Gastroesophageal sphincter (tissue), 4 donors: ENCODE measurements at regions not wholly inside any gene's neighbourhood (a gene's known extent, or its start where the extent isn't known, plus 50 kb on each side); places are given as distances from the start of the nearest gene placed in this dataset.

Source experiments
- ATAC-seq: fragments of 150-250 bp; one replicate; pipeline ENCODE4 v1.9.1; 2016; ENCODE audit warnings: mild to moderate bottlenecking, moderate library complexity
- H3K27ac ChIP-seq, 4 donors: fragments of 200-600 bp; sonication (generic) in 3 of 4; 1 replicate in 3 of 4; 2 replicates in 1 of 4; pipeline ENCODE4 v1.5.1; 2016 to 2019
- H3K27me3 ChIP-seq: fragments of 200-600 bp; sonication (generic); one replicate; pipeline ENCODE4 v1.5.1; 2019
- H3K36me3 ChIP-seq, 2 donors: fragments of 200-600 bp; sonication (generic); one replicate each; pipeline ENCODE4 v1.5.1; 2019; ENCODE audit warnings: control low read depth in 1 of 2
- H3K4me1 ChIP-seq, 3 donors: fragments of 200-600 bp; sonication (generic); 1 replicate in 2 of 3; 2 replicates in 1 of 3; pipeline ENCODE4 v1.5.1; 2016 to 2019; ENCODE audit warnings: control low read depth in 2 of 3
- H3K4me3 ChIP-seq, 2 donors: fragments of 200-600 bp; sonication (generic); one replicate each; pipeline ENCODE4 v1.5.1; 2019; ENCODE audit warnings: mild to moderate bottlenecking in 1 of 2, moderate library complexity in 1 of 2
- H3K9me3 ChIP-seq, 3 donors: fragments of 200-600 bp; sonication (generic); one replicate each; pipeline ENCODE4 v1.5.1; 2017 to 2019; ENCODE audit warnings: control low read depth in 2 of 3
- EP300 ChIP-seq: sonication (generic); formaldehyde crosslinking; IDR thresholded peaks from one replicate; pipeline ENCODE4 v1.6.1; 2017; ENCODE audit warnings: antibody characterized with exemption, mild to moderate bottlenecking
- POLR2A ChIP-seq, 2 donors: fragments of 450-650 bp; IDR thresholded peaks; one replicate each; pipeline ENCODE4 v1.6.1; 2017; ENCODE audit warnings: antibody characterized with exemption in 2 of 2, mild to moderate bottlenecking in 2 of 2, moderate library complexity in 1 of 2
- POLR2AphosphoS5 ChIP-seq: sonication (generic); formaldehyde crosslinking; IDR thresholded peaks from one replicate; pipeline ENCODE4 v1.6.1; 2017; ENCODE audit warnings: antibody characterized with exemption
- WGBS, 2 donors: methylation state at CpG; one replicate each; pipeline ENCODE4 v1.1.5; 2018; ENCODE audit warnings: low coverage in 1 of 2; 5-methylcytosine and 5-hydroxymethylcytosine counted together
- TF ChIP-seq, protein P1 (sequence below), 4 experiments: fragments of 200-600 bp in 2 of 4; fragments of 450-650 bp in 2 of 4; sonication (generic) in 1 of 4; IDR thresholded peaks; one replicate each; pipeline ENCODE4 v1.5.1; 2017 to 2019; ENCODE audit warnings: antibody characterized with exemption in 4 of 4, mild to moderate bottlenecking in 2 of 4, moderate library complexity in 2 of 4

DNA sequence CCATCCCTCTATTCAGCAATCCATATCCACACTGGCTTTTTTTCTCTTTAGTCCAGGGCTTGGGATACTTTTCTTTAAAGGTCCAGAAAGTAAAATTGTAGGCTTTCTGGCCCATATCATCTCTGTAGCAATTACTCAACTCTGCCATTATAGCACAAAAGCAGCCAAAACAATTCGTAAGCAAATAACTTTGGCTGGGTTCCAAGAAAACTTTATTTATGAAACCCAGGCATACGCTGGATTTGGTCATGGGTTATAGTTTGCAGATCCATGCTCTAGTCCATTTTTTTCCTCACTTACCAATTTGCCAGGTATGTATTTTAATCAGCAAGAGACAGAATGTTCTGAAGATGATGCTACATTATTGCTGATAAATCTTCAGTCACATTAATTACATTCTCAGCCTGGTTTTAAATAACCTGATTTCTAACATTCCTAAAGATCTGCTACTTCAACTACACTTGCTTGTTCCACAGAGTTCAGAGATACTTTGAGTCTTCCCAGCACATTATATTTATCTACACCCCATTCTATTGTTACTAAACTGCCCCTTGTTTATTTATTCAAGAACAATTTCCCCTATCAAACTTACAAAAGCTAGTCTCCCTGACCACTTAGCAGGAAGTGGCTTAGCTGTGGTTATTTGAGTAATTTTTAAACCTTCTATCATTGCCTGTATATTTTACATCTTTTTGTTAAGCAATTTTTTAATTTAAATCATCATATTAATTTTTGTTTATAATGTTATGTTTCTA, 161.0 kb downstream of the ISL1 start:
- Histone ChIP-seq H3K9me3 (no peaks in the 10 kb centered on the region), H3K4me1 (no peaks in the 10 kb centered on the region), H3K4me3 (no peak overlapping the region), H3K27ac (no peak overlapping the region), H3K36me3 (no peaks in the 10 kb centered on the region), H3K27me3 (no peaks in the 10 kb centered on the region)
- TF ChIP-seq EP300: no peak
- TF ChIP-seq, protein P1, sequence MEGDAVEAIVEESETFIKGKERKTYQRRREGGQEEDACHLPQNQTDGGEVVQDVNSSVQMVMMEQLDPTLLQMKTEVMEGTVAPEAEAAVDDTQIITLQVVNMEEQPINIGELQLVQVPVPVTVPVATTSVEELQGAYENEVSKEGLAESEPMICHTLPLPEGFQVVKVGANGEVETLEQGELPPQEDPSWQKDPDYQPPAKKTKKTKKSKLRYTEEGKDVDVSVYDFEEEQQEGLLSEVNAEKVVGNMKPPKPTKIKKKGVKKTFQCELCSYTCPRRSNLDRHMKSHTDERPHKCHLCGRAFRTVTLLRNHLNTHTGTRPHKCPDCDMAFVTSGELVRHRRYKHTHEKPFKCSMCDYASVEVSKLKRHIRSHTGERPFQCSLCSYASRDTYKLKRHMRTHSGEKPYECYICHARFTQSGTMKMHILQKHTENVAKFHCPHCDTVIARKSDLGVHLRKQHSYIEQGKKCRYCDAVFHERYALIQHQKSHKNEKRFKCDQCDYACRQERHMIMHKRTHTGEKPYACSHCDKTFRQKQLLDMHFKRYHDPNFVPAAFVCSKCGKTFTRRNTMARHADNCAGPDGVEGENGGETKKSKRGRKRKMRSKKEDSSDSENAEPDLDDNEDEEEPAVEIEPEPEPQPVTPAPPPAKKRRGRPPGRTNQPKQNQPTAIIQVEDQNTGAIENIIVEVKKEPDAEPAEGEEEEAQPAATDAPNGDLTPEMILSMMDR (IDR thresholded peaks at IDR 0.05): no peak
- TF ChIP-seq POLR2A (IDR thresholded peaks at IDR 0.05): no peak
- TF ChIP-seq POLR2AphosphoS5: no peak
- ATAC-seq: no peak
- WGBS, 2 donors: 20 to 43% methylated on average over 2 of the region's 2 CpGs

DNA sequence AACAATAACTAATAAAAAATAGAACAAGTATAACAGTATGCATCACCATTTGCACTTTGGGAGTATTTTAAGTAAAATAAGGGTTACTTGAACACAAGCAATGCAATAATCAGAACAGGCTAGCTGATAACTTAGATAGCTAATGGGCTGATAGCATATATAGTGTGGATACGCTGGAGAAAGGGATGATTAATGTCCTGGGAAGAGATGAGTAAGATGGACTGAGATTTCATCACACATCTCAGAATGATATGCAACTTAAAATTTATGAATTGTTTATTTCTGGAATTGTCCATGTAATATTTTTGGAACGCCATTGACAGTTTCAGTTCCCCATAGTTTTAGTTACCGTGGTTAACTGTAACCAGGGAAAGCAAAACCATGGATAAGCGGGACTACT, 173.6 kb downstream of the ISL1 start:
- Histone ChIP-seq H3K36me3 (no peaks in the 10 kb centered on the region), H3K27ac (no peak overlapping the region), H3K4me3 (no peak overlapping the region), H3K4me1 (no peaks in the 10 kb centered on the region), H3K9me3 (peaks cover 0 to 11% (median 0%) of the 10 kb centered on the region in 3 donors), H3K27me3 (no peaks in the 10 kb centered on the region)
- ATAC-seq: no peak
- 86 to 89% methylated on average over 4 of the region's 4 CpGs for WGBS, 2 donors
- no peak for TF ChIP-seq POLR2AphosphoS5
- TF ChIP-seq POLR2A (IDR thresholded peaks at IDR 0.05): no peak
- TF ChIP-seq EP300: no peak
- TF ChIP-seq, protein P1 (IDR thresholded peaks at IDR 0.05): no peak

DNA sequence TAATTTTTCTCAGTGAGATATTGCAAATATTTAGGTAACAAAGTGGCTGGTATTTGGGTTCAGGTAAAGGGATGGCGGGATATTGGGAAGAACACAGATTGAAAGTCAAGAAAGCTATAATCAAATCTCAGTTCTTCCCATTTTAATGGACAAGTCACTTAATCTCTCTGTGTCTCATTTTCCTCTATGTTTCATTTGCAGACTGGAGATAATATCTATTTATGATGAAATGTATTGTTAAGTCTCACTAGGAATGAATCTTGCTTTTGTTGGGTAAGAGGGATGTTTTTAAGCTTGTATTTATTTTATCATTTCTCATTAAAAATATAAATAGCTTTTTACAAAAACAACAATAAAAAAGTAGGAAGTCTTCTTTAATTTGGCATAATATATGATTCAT, 175.4 kb downstream of the ISL1 start:
- H3K27me3 ChIP-seq: no peaks in the 10 kb centered on the region
- no peak for TF ChIP-seq POLR2A (IDR thresholded peaks at IDR 0.05)
- no peak for TF ChIP-seq POLR2AphosphoS5
- TF ChIP-seq, protein P1 (IDR thresholded peaks at IDR 0.05): no peak
- TF ChIP-seq EP300: no peak
- H3K9me3 ChIP-seq: no peaks in the 10 kb centered on the region
- H3K27ac ChIP-seq: no peak overlapping the region
- H3K4me3 ChIP-seq: no peak overlapping the region
- ATAC-seq: no peak
- no peaks in the 10 kb centered on the region for H3K4me1 ChIP-seq
- H3K36me3 ChIP-seq: no peaks in the 10 kb centered on the region
- 81 to 100% methylated on average over 1 of the region's 1 CpG for WGBS, 2 donors

DNA sequence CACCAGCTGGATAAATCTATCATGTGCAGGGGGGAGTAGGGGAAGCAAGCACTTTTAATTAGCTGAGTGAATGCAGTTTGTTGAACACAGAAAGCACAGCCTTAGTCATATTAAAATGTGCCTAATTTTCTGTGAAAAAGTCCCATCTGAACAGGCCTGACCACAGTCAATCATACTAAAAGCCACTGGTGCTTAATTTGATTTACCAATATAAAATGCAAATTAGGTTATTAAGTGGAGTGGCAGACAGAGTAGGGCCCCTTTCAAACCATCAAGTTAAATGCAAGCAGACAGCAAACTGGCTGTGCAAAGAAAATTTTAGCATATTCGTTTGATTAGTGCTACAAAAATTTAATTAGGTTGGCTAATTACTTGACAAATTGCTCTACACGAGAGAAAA, 176.1 kb downstream of the ISL1 start:
- Histone ChIP-seq H3K9me3 (no peaks in the 10 kb centered on the region), H3K4me3 (no peak overlapping the region)
- WGBS, 2 donors: 56 to 83% methylated on average over 2 of the region's 2 CpGs

More for the DNA sequence above, 176.1 kb downstream of the ISL1 start:
- Histone ChIP-seq H3K4me1 (no peaks in the 10 kb centered on the region), H3K36me3 (no peaks in the 10 kb centered on the region), H3K27ac (no peak overlapping the region), H3K27me3 (no peaks in the 10 kb centered on the region)
- no peak for ATAC-seq
- TF ChIP-seq POLR2AphosphoS5: no peak
- TF ChIP-seq EP300: no peak
- TF ChIP-seq POLR2A (IDR thresholded peaks at IDR 0.05): no peak
- TF ChIP-seq, protein P1 (IDR thresholded peaks at IDR 0.05): no peak
